ENCODE measurements at regions not wholly inside any gene's neighbourhood (a gene's known extent, or its start where the extent isn't known, plus 50 kb on each side); places are given as distances from the start of the nearest gene placed in this dataset.

DNA sequence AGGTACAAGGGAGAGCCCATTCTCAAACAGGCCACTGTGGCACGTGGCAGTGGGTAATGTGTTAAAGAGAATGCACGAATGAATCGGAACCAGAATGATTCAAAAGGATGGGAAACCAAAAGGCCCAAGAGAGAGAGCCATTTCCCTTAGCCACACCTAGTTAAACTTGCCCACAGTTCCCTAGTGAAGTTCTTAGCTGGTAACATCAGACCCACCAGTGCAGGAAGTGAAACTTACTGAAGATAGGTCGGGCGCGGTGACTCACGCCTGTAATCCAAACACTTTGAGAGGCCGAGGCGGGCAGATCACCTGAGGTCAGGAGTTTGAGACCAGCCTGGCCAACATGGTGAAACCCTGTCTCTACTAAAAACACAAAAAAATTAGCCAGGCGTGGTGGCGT, 97.1 kb downstream of the MEX3B start:
- Histone ChIP-seq H3K4me3 (no peak overlapping the region), H3K9me3 (no peaks in the 10 kb centered on the region), H3K4me1 (ENCODE audit: insufficient read depth) (peaks cover 11% of the 10 kb centered on the region), H3K27ac (no peak overlapping the region), H3K27me3 (no peaks in the 10 kb centered on the region), H3K36me3 (no peaks in the 10 kb centered on the region)
- WGBS, 3 donors: 93 to 96% (median 94%) methylated on average over 11 of the region's 11 CpGs
- no peak for TF ChIP-seq EP300 (IDR thresholded peaks at IDR 0.05)
- TF ChIP-seq, protein P1, sequence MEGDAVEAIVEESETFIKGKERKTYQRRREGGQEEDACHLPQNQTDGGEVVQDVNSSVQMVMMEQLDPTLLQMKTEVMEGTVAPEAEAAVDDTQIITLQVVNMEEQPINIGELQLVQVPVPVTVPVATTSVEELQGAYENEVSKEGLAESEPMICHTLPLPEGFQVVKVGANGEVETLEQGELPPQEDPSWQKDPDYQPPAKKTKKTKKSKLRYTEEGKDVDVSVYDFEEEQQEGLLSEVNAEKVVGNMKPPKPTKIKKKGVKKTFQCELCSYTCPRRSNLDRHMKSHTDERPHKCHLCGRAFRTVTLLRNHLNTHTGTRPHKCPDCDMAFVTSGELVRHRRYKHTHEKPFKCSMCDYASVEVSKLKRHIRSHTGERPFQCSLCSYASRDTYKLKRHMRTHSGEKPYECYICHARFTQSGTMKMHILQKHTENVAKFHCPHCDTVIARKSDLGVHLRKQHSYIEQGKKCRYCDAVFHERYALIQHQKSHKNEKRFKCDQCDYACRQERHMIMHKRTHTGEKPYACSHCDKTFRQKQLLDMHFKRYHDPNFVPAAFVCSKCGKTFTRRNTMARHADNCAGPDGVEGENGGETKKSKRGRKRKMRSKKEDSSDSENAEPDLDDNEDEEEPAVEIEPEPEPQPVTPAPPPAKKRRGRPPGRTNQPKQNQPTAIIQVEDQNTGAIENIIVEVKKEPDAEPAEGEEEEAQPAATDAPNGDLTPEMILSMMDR (IDR thresholded peaks at IDR 0.05): no peak
- no peak for TF ChIP-seq POLR2A (IDR thresholded peaks at IDR 0.05)
- intact Hi-C loops (cut with DNase I): no loop called here
- no peak for DNase-seq

DNA sequence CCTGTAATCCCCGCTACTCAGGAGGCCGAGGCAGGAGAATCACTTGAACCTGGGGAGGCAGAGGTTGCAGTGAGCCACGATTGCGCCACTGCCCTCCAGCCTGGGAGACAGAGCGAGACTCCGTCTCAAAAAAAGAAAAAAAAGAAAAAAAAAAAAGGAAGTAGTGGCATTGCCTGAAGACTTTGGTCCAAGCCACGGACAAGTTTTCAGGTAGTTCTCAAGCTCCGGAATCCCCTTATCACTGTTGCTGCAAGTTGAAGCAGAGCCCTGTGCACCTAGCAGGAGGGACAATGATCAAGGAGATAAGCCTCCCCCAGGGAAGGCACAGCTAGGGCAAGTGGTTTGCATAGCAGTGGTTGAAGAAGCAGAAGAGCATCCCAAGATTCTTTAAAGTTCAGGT, 97.6 kb downstream of the MEX3B start:
- H3K4me1 ChIP-seq (ENCODE audit: insufficient read depth): peaks cover 11% of the 10 kb centered on the region
- H3K4me3 ChIP-seq: no peak overlapping the region
- TF ChIP-seq EP300 (IDR thresholded peaks at IDR 0.05) (no peak), POLR2A (IDR thresholded peaks at IDR 0.05) (no peak)
- TF ChIP-seq, protein P1 (IDR thresholded peaks at IDR 0.05): no peak
- H3K27ac ChIP-seq: no peak overlapping the region
- H3K9me3 ChIP-seq: no peaks in the 10 kb centered on the region
- intact Hi-C loops (cut with DNase I): no loop called here
- H3K36me3 ChIP-seq: no peaks in the 10 kb centered on the region
- no peak for DNase-seq
- WGBS, 3 donors: 92 to 96% (median 95%) methylated on average over 8 of the region's 8 CpGs
- H3K27me3 ChIP-seq: no peaks in the 10 kb centered on the region

DNA sequence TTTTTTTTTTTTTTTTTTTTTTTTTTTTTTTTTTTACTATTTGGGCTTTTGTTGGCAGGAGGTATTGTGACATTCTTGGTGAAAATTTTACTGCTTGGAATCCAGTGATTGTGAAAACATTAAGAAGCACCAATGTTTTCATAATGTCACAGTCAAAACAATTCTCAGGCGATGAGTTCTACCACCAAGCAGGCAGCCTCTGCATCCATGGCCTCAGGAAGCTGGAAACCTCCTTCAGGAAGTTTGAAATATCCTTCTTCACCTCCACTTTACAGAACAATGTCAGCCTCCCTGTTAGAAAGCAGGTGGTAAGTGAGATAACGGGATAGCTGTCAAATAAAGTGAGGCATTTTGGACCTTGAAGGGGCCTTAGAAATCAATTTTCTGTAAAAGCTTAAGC, 98.3 kb downstream of the MEX3B start:
- no peaks in the 10 kb centered on the region for H3K27me3 ChIP-seq
- intact Hi-C loops (cut with DNase I): no loop called here
- H3K27ac ChIP-seq: no peak overlapping the region
- no peak overlapping the region for H3K4me3 ChIP-seq
- no peaks in the 10 kb centered on the region for H3K9me3 ChIP-seq
- no peaks in the 10 kb centered on the region for H3K36me3 ChIP-seq
- DNase-seq: no peak
- H3K4me1 ChIP-seq (ENCODE audit: insufficient read depth): peaks cover 11% of the 10 kb centered on the region
- TF ChIP-seq, protein P1 (IDR thresholded peaks at IDR 0.05): no peak
- no peak for TF ChIP-seq POLR2A (IDR thresholded peaks at IDR 0.05)
- TF ChIP-seq EP300 (IDR thresholded peaks at IDR 0.05): no peak
- WGBS, 3 donors: 8 to 25% (median 19%) methylated on average over 2 of the region's 2 CpGs

DNA sequence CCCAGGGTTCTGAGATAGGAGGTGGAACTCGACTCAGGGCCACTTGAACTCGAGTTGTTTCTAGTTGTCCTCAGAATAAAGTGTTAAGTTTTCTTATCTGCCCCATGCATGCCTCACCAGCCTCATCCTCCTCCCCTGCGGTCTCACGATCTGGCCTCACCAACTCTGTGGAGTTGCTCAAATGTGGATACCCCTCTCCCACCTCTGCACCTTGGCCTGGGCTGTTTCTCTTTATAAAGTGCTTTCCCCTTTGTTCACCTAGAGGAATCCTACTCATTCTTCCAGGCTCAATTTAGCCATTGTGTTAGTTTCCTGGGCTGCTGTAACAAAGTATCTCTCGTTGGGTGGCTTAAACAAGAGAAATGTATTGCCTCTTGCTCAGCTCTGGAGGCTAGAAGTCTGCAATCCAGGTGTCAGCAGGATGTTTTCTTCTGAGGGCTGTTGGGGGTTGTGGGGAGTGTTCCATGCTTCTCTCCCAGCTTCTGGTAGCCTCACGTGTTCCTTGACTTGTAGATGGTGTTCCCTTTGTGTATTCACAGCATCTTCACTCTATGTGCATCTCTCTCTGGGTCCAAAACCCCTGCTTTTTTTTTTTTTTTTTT, 100.7 kb downstream of the MEX3B start:
- Histone ChIP-seq H3K4me3 (no peak overlapping the region), H3K27ac (no peak overlapping the region), H3K27me3 (no peaks in the 10 kb centered on the region), H3K4me1 (ENCODE audit: insufficient read depth) (peaks cover 4% of the 10 kb centered on the region), H3K9me3 (no peaks in the 10 kb centered on the region), H3K36me3 (no peaks in the 10 kb centered on the region)
- no peak for TF ChIP-seq EP300 (IDR thresholded peaks at IDR 0.05)
- TF ChIP-seq POLR2A (IDR thresholded peaks at IDR 0.05): no peak
- intact Hi-C loops (cut with DNase I): no loop called here
- no peak for DNase-seq
- 65 to 83% (median 72%) methylated on average over 6 of the region's 6 CpGs for WGBS, 3 donors

DNA sequence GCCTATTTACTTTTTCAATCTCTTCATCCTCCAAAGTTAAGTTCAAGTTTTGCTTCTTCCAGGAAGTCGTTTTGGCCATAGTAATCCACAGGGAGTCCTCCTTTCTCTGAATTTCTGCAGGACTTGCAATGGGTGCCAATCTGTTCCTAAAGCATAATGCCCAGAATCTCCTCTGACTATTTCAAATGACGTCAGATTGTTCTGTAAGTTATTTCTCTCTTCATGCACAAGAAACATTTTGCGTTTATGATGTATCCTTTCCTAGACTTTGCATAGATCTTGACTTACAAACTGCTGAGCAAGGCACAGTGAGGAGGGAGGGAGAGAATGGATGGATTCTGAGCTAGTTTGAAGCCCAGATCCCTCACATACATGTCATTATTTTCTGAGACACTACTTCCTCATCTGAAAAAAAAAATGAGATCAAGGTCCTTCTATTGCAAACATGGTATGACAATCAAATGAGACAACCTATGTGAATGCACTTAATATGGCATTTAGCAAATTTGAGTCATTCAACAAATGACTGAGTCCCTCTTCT, 103.1 kb downstream of the MEX3B start:
- Histone ChIP-seq H3K4me1 (ENCODE audit: insufficient read depth) (peaks cover 2% of the 10 kb centered on the region), H3K9me3 (no peaks in the 10 kb centered on the region), H3K27ac (no peak overlapping the region), H3K4me3 (no peak overlapping the region), H3K27me3 (no peaks in the 10 kb centered on the region), H3K36me3 (no peaks in the 10 kb centered on the region)
- WGBS, 3 donors: 84 to 86% (median 86%) methylated on average over 3 of the region's 3 CpGs
- intact Hi-C loops (cut with DNase I): no loop called here
- DNase-seq: no peak
- TF ChIP-seq POLR2A (IDR thresholded peaks at IDR 0.05) (no peak), EP300 (IDR thresholded peaks at IDR 0.05) (no peak)
- TF ChIP-seq, protein P1 (IDR thresholded peaks at IDR 0.05): no peak
